Right ventricle myocardium inferior (tissue), 1 donor: ENCODE measurements at regions not wholly inside any gene's neighbourhood (a gene's known extent, or its start where the extent isn't known, plus 50 kb on each side); places are given as distances from the start of the nearest gene placed in this dataset.
A peak's percentile ranks its signal among the peaks of the same experiment; 100 is the strongest.

ENCODE experiments used
- ATAC-seq: fragments of 200-7000 bp; cut with Tn5 transposase; one replicate; pipeline ENCODE4 v1.9.1; 2020; ENCODE audit warnings: mild to moderate bottlenecking, moderate library complexity
- DNase-seq: peaks from one replicate; pipeline ENCODE4 v3.0.0; 2021; ENCODE audit errors: missing footprints
- intact Hi-C: fragments of 100-400 bp; cut with DNase I; formaldehyde crosslinking; loops from one replicate; pipeline ENCODE4 v1.11.0; 2022
- donor health status: DM: no; HTN: yes; CAD: no; lungs with severe emphysema.

- intact Hi-C loops, result no loop called here
- no peak for ATAC-seq
Observed at GRCh38 chr12:115774148-115774895, 503.2 kb downstream of the MED13L start.

GRCh38 chr12:115771601-115772000 lies 505.9 kb downstream of the MED13L start:
- intact Hi-C loops, result no loop called here
- DNase-seq (no peak), ATAC-seq (no peak)

More at GRCh38 chr12:115774148-115774895, 503.2 kb downstream of the MED13L start:
- DNase-seq, result no peak

GRCh38 chr12:115771065-115771464 lies 506.4 kb downstream of the MED13L start:
- DNase-seq (no peak), ATAC-seq (no peak)
- intact Hi-C loops, result no loop called here

- intact Hi-C loops, result no loop called here
- DNase-seq (no peak), ATAC-seq (no peak)
Observed at GRCh38 chr12:115770643-115771042, 506.9 kb downstream of the MED13L start.

- DNase-seq, result no peak
- intact Hi-C loops, result no loop called here
- no peak for ATAC-seq
Observed at GRCh38 chr12:115767916-115768315, 509.6 kb downstream of the MED13L start.

GRCh38 chr12:115763982-115764621 lies 513.4 kb downstream of the MED13L start:
- no peak for DNase-seq
- intact Hi-C loops, result no loop called here
- no peak for ATAC-seq

GRCh38 chr12:115763376-115763775 lies 514.1 kb downstream of the MED13L start:
- intact Hi-C loops, result no loop called here
- ATAC-seq, result no peak
- no peak for DNase-seq

GRCh38 chr12:115762936-115763335 lies 514.6 kb downstream of the MED13L start:
- intact Hi-C loops, result no loop called here
- ATAC-seq (no peak), DNase-seq (no peak)

- ATAC-seq (no peak), DNase-seq (no peak)
- intact Hi-C loops, result no loop called here
Observed at GRCh38 chr12:115761784-115762183, 515.7 kb downstream of the MED13L start.

GRCh38 chr12:115760231-115760630 lies 517.3 kb downstream of the MED13L start:
- intact Hi-C loops, result no loop called here
- DNase-seq, result no peak
- no peak for ATAC-seq

- DNase-seq, result no peak
- intact Hi-C loops, result loop anchor here (5.0 kb wide), 1 partner anchor 158 kb away; no protein-coding TSS in a partner anchor
- ATAC-seq, result no peak
Observed at GRCh38 chr12:115758877-115759620, 518.4 kb downstream of the MED13L start.

GRCh38 chr12:115758183-115758582 lies 519.3 kb downstream of the MED13L start:
- intact Hi-C loops, result loop anchor here (5.0 kb wide), 1 partner anchor 159 kb away; no protein-coding TSS in a partner anchor
- DNase-seq (no peak), ATAC-seq (no peak)

GRCh38 chr12:115756804-115757203 lies 520.7 kb downstream of the MED13L start:
- ATAC-seq (no peak), DNase-seq (no peak)
- intact Hi-C loops, result loop anchor here (5.0 kb wide), 1 partner anchor 160 kb away; no protein-coding TSS in a partner anchor

GRCh38 chr12:115756271-115756670 lies 521.2 kb downstream of the MED13L start:
- ATAC-seq (no peak), DNase-seq (no peak)
- intact Hi-C loops, result loop anchor here (5.0 kb wide), 1 partner anchor 161 kb away; no protein-coding TSS in a partner anchor

- intact Hi-C loops, result loop anchor here (1.0 to 5.0 kb wide), 2 partner anchors 162 to 1093 kb away; no protein-coding TSS in a partner anchor
- DNase-seq (no peak), ATAC-seq (no peak)
Observed at GRCh38 chr12:115755725-115756085, 521.8 kb downstream of the MED13L start.

GRCh38 chr12:115755061-115755724 lies 522.3 kb downstream of the MED13L start:
- no peak for ATAC-seq
- intact Hi-C loops, result loop anchor here (1.0 to 5.0 kb wide), 2 partner anchors 162 to 1093 kb away; no protein-coding TSS in a partner anchor
- no peak for DNase-seq

- peak; percentile 90 for ATAC-seq
- intact Hi-C loops, result loop anchor here (1.0 to 5.0 kb wide), 4 partner anchors 91 to 1085 kb away; partner anchors contain the start of gene TBX3
- no peak for DNase-seq
Observed at GRCh38 chr12:115752913-115753726, 524.4 kb downstream of the MED13L start.

- no peak for ATAC-seq
- intact Hi-C loops, result loop anchor here (1.0 to 5.0 kb wide), 4 partner anchors 90 to 1084 kb away; partner anchors contain the start of gene TBX3
- DNase-seq, result no peak
Observed at GRCh38 chr12:115752156-115752555, 525.3 kb downstream of the MED13L start.
